EH (cell line): ENCODE measurements at regions not wholly inside any gene's neighbourhood (a gene's known extent, or its start where the extent isn't known, plus 50 kb on each side); places are given as distances from the start of the nearest gene placed in this dataset.

Experiments
- DNase-seq: peaks from one replicate; pipeline ENCODE4 v3.0.0-alpha.2; 2015; ENCODE audit warnings: low read depth

DNA sequence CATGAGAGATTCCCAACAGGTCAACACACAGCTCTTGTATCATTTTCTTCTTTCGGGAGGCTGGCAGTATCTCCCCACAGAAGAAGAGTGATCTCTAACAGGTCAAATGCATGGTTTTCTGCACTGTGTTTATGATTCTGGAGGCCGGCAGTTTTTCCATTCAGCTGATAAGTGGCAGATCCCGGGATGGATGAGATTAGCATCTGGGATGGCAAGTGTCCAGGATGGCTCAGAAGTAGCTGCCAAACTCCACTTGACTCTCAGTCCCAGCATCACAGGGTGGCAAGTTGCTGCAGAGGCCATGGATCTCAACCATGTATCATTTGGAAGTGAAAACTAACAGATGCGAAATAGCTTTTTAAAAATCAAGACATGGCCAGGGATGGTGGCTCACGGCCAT lies 97.8 kb upstream of the SLC44A1 start:
- DNase-seq, result peak; percentile 38

DNA sequence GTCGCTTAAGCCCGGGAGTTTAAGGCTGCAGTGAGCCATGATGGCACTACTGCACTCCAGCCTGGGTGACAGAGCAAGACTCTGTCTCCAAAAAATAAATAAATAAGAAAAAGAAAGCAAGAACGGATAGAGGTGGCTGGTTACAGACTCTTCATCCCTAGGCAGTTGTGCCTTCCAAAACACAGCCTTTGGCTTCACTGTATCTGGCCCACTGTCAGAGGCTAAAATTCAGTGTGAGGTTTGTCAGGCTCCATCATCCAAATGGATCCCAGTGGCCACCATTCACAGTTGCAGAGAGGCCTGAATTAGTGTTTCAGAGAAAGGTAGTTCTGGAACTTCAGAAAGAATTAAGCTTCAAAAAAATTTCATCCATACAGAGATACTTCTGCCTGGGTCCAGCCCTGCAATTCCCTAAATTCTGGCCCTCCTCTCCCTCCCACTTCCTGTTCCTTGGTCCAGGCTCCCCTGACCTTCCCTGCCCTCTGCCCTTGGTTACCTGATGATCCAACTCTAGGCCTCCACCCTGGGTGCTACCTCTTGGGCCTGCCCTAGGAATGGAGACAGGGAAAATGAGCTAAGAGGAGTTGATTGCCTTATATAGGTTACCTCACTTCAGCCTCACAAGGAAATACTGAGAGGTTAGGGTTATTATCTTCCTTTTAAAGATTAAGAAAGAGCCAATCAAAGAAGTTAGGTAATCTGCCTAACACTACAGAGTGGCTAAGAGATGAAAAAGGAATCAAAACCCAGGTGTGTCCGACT lies 97.2 kb upstream of the SLC44A1 start:
- no peak for DNase-seq

DNA sequence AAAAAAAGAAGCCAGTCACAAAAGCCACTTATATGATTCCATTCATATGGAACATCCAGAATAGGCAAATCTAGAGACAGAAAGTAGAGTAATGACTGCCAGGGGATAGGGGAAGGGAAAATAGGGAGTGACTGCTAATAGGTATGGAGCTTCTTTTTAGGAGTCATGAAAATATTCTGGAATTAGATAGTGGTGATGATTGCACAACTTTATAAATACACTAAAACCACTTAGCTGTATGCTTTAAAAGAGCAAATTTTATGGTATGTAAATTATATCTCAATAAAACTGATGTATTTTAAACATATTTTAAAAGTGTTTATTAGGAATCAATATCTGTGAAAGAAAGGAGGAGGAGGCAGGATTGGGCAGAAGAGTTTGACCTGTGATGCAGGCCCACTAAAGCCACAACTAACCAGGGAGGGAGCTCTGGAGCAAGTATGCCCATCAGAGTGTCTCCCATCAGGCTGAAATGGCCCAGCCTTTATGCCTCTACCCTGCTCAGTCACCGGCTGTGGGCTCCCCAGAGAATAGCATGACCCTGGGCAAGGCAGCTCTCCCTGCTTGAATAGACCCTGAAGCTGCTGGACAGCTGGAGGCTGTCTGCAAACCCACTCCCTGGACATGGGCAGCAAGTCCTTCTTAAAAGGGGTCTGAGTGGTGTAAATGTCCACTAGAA lies 96.0 kb upstream of the SLC44A1 start:
- peak; percentile 25 for DNase-seq

DNA sequence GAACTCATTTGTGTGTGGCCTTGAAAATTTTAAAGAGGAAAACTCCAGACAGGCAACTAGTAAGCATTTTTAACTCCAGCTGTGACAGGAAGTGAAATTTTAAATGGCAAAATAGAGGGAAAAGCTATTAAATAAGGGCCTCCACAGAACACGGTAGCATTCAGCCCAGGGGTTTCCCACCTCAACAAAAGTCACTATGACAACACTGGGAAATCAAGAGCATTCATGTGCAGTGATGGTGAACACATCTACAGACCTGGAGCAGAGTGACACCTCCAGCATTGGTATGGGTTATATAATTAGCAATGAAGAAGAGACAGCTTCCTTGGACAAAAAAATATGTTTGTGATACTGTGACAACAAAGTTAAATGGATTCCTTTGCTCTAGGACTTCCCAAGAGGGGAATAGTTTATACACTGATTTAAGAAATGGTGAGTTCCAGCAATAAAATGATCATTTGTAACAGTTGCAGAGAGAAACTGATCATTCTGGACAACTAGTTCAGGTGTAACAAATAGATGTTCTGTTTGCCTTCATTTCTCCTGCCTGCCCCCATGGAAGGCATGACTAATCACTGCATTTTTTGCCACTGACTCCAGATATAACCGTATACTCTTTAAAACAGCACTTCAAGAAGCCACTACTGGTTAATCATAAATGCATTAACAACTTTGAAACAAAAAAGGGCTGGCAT lies 93.3 kb upstream of the SLC44A1 start:
- peak; percentile 74 for DNase-seq

DNA sequence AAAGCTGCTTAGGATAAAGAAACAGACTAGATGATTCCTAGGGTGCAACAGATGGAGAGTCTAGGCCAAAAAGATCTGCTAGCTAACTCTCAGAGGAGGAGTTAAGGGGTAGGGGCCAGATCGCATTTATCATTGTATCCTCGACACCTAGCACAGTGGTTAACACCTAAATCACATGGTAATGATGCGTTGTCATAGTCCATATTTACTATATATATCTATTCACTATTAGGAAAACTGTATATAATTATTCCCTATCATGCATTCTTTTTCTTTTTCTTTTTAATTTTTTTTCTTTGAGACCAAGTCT lies 92.8 kb upstream of the SLC44A1 start:
- no peak for DNase-seq

DNA sequence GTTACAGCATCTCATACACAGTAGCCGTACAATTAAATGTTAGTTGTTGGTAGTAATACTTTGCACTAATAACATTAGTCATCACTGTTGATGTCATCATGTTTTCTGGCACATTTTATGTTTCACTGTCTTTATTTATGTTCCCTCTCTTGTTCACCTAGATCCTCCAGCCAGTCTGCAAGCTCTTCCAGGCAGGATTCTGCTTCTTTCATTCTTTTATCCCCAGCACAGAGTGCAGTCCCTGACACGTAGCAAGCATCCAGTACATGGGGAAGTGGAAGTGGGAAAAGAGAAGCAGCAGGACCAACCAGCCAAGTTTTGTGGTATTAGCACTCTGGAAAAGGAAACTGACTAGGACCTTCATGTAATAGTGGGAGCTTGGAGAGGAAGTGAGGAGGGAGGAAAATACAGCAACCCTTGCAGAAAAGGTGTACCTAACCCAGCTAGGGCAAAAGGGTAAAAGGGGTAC lies 89.7 kb upstream of the SLC44A1 start:
- DNase-seq, result peak; percentile 74

DNA sequence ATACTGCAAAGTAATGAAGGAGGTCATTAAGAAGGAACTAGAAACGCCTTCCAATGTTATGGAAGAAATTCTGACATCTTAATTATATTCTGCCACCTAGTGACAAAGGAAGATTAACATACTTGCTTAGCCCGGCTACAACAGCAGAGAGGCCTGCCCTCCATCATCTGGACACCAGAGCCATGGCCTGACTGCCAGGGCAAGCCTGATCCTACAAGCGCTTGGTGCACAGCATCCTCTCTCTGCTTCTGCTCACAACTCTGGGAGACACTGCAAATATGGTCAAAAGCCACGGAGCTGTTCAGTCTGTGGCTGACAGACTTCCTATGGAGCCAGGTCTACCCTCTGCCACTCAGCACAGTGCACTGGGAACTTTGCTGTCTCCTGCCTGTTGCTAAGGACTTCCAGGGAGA lies 87.3 kb upstream of the SLC44A1 start:
- DNase-seq, result peak; percentile 85

DNA sequence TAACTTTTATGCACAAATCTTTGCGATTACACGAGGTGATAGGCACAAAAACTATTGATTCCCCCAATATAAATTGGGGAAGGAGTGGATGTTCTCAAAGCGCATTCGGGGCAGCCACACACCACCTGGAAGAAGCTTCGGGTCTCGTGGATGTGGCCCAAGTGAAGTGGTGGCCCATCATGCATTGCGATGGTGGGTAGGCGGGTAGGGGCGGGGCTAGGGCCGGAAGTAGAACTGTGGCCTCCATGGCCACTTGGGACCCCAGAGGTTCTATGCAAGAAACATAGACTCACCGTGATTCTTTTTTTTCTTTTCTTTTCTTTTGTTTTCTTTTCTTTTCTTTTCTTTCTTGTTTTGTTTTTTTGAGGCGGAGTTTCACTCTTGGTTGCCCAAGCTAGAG lies 86.4 kb upstream of the SLC44A1 start:
- no peak for DNase-seq

DNA sequence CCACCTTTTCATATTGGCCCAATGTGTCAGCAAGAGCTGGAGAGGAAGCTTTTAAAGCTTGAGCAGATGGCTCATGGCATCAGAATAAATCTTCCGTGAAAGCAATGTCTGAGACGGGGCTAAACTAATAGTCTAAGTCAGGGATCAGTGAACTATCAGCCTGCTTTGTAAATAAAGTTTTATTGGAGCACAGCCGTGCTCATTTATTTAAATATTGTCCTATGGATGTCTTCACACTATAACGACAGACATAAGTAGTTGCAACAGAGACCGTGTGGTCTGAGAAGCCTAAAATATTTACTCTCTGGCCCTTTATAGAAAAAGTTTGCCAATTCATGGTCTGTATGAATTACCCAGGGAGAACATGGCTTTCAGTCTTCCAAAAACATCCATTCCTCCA lies 85.6 kb upstream of the SLC44A1 start:
- DNase-seq, result no peak

DNA sequence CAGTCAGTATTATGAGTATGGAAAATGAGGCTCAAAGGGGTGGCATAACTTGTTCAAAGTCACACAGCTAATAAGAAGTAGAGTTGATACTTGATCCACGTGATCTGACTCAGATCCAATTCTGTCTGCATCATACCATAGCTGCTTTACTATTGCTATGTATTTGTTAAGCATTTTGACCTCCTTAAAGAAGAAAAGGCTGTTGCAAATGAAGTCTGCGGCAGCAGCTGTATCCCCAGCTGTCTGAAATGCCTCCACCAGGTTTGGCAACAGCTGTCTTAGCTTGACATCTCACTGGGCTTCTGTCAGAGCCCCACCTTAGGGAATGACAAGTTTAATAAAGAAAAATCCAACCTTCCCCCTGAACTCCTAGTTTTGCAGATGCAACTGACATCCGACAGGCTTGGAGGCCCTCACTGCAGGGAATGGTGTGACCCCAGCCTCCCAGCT lies 75.6 kb upstream of the SLC44A1 start:
- peak; percentile 16 for DNase-seq

DNA sequence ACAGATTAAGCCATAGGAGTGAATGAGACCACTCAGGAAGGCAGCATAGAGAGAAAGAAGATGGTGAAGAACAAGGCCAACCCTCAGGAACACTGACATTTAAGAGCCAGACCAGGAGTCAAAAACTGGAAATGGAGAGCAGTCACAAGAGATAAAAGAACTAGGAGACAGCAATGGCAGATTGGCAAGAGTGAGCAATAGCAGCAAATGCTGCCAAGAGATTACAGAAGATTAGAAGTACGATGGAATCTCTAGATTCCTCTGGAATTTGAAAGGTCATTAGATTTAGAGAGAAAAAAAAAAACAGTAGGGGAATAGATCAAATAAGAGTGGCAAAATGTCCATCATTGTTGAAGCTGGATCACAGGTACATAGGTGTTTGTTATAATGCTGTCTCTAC lies 73.4 kb upstream of the SLC44A1 start:
- peak; percentile 19 for DNase-seq

DNA sequence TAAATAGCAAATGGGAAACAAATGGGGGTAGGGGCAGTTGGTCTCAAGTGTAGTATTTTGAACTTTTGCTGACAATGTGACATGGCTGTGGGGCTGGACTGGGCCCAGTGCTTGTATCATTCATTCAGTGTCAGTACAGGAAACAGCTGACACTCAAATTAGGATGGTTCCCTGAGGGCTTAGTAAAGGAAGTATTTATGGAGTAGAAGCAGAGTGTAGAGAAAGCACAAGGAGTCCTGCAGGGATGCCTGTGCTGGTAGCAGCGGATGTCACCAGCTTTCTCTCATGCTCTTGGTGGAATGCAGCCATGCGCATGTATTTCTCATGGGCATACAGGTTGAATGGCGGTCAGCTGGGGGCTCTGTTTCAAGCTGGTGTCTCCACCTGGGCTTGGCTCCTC lies 72.9 kb upstream of the SLC44A1 start:
- DNase-seq, result peak; percentile 9

DNA sequence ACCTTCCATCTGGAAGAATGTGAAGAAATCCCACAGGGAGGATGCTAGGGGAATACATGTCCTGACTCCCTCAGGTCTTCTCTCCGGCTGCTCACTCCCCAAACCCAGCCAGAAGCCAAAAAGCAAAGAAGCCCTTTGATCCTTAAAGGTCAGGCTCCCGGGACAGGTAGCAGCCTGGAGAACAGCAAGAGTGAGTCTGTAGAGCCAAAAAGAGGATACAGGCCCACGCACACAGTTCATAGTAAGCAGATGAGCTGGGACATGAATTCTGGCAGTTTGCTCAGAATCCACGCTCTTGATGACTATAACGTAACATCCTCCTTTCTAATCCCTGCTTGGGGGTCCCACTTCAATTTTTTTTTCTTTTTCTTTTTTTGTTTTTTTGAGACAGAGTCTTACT lies 72.0 kb upstream of the SLC44A1 start:
- no peak for DNase-seq

DNA sequence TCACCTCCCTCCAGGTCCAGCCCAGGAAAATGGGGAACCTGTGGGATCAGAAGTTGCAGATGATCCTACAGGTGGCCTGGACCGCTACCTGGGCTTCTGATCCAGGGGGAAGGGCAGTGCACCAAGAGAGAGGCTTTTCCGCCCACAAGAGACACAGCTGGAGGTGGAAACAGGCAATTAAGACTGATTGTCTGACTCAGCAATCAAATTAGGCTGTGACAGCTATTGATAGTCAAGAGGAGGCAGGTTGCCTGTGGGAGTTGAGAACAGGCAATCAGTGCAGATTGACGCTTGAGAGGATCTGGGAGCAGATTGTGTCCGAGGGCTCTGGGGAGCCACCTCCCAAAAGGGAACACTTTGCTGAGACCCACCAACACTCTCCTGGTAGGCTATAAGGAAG lies 71.1 kb upstream of the SLC44A1 start:
- DNase-seq, result no peak

DNA sequence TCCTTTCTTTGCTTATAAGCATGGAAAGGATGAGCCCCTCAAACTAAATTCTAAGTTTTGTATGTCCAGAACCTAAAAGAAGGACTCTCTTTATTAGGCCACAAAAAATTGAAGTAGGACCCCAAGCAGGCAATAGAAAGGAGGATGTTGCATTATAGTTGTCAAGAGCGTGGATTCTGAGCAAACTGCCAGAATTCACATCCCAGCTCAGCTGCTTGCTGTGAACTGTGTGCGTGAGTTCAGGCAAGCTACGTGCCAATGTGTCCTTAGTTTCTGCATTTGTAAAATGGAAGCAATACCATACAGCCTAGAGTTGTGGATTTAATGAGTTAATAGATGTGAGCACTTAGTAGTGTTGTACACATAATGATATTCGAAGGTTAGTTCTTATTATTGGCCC lies 70.6 kb upstream of the SLC44A1 start:
- DNase-seq, result no peak

DNA sequence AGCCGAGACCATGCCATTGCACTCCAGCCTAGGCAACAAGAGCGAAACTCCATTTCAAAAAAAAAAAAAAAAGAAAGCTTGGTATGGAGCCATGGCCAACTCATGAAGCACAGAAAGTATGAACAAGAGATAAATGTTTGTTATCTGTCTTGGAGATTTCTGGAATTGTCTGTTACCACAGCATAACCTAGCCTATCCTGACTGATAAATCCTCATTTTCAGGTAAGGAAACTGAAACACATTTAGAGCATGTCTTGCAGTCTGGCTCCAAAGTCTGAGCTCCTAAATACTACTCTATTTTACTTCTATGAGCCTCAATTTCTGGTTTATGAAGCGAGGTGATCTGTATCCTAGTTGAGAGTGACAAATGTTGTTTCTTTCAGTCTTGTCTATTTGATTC lies 68.3 kb upstream of the SLC44A1 start:
- no peak for DNase-seq

DNA sequence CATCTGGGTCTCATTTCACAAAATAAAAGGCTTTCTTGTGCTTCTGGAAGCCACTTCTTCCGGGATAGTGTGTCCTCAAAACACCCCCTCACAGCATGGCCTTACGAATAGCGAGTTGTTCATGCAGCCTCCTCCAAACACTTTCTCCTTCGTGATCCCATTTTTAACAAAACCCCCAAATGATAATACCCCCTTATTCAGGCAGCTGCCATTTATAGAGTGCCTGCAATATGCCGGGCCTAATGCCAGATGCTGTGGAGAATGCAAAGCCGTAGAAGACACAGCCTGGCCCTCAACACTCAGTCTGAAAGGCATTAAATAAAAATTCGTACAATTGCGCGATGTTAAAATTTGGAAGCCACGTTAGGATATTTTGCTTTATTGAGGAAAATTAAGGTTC lies 66.4 kb upstream of the SLC44A1 start:
- DNase-seq, result no peak

DNA sequence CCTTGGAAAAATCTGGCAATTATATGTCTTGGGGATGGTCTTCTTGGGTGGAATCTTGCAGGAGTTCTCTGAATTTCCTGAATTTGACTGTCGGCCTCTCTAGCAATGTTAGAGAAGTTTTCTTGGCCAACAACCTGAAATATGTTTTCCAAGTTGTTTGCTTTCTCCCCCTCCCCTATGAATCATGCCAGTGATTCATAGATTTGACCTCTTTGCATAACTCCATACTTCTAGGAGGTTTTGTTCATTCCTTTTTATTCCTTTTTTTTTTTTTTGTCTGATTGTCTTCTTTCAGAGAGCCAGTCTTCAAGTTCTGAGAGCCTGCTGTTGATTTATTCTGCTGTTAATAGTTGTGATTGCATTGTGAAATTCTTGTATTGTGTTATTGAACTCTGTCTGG lies 56.7 kb upstream of the SLC44A1 start:
- peak; percentile 76 for DNase-seq

DNA sequence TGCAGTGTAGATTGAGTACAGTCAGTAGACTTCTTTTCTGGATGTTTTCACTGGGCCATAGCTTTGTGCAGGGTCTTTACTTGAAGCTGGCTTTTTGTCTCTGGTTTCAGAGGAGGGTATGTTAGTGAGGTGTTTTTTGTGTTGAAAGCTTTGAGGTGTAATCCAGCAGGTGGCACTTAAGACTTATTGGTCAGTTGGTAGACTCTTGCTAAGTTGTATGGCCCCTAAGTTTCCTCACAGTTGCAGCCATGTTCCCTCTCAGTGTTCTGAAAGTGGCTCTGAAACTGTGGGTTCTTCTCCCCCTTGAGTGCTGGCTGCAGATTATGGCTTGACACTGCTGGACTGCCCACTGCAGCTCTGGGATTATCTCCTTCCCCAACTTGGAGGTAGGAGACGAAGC lies 55.7 kb upstream of the SLC44A1 start:
- no peak for DNase-seq

DNA sequence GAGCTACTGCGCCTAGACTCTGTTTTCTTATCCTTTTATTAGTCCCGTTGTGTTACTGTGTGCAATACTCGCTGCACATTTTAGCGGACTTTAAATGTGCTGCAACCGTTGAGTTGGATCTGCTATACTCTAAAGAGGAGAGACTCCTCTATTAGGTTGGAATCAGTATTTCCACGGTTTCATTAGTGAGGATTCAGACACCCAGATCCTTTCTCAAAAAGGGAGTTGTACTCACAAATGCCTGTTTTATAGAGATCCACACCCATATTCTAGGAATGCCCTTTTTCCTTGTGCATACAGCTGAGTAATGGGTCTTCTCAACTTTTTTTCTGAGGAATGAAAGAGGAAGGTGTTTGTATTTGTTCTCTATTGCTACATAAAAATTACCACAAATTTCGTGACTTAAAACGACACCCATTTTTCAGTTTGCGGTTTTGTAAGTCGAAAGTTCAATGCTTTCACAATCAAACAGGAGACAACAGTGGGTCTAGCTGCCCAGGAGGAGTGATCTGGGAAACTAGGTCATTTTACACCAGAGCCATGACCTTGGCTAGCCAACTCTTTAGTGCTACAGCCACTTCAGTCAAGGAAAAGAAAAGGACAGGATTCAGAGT lies 52.8 kb upstream of the SLC44A1 start:
- DNase-seq, result no peak

DNA sequence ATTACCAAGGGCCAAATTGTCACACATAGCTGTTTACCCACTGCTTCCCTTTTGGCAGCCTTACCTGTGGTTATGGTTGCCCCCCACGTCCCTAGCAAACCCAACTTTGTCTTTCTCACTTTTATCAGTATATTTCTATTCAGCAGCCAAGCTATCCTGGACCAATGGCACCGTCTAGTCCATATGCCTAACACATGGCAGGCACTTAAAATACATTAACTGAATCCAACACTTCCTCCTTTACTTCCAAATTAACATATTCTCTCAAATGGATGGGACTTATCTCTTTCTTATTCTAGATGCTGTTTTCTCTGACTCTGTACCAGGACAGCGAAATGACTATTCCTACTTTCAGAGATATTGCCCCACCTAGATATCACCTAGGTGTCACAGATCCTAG lies 50.9 kb upstream of the SLC44A1 start:
- no peak for DNase-seq

DNA sequence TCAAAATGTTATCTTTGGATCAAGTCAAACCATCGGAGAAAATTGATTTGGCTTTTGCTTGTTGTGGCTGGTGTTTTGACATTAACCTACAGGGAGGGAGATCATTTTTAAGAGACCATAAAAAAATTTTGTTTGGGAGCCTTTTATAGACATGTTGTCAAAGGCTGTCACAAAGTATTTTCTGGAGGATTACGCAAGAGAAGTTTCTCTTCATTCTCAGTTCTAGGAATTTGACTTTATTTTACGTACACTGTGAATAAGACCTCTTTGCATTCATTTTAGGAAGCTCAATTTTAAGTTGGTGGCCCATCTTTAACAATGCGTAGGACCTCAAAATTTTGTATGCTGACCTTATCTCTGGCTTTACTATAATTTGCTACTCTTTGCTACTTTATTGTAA lies 50.2 kb upstream of the SLC44A1 start:
- DNase-seq, result no peak
